ENCODE measurements at regions not wholly inside any gene's neighbourhood (a gene's known extent, or its start where the extent isn't known, plus 50 kb on each side); places are given as distances from the start of the nearest gene placed in this dataset.

DNA sequence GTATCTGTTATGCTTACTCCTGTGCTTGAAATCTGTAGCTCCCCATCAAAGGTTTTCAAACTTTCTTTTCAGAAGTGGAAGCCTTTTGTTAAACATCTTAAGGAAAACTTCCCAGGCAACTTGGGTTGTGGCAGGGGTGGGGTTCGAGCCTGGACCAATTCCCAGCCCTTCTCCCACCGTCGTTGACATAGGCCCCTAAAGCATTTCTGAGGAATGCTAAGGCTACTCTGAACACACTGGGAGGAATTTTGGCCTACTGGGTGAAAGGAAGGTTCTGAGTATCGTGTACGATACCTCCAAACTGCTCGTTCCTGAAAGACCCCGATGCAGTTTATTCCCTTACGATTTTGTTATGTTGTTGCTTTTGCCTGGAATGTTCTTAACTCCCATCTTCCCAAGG is 56.1 kb upstream of the PMFBP1 start:
- DNase-seq (ENCODE audit: low read depth in 1 of 2, low spot score in 1 of 2), result no peak
- in situ Hi-C loops (cut with HindIII; ENCODE audit: low pct_unique_long_range_greater_than_20kb, low sequenced_read_pairs), result no loop called here
- TF ChIP-seq JUND (IDR thresholded peaks at IDR 0.05; ENCODE audit: low read depth), result no peak

DNA sequence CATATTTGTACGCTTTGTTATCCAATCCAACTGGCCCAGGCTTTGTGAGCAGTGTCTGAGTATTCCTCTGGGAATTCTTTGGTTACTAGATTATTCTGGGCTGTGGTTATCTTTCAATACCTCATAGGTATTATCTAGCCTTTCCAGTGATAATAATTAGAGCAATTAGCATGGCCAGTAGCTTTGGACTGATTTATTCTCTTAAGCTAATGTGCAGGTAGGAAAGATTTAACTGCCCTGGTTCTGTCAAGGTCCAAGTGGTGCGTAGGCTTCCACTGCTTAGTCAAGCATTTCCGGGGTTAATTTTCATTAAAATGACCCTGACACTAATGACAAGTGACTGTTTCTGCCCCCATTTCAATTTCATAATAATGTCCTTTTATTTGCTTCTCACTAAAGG is 54.2 kb upstream of the PMFBP1 start:
- in situ Hi-C loops (cut with HindIII; ENCODE audit: low pct_unique_long_range_greater_than_20kb, low sequenced_read_pairs), result no loop called here
- DNase-seq (ENCODE audit: low read depth in 1 of 2, low spot score in 1 of 2), result no peak
- TF ChIP-seq JUND (IDR thresholded peaks at IDR 0.05; ENCODE audit: low read depth), result no peak

- in situ Hi-C loops (cut with HindIII; ENCODE audit: low pct_unique_long_range_greater_than_20kb, low sequenced_read_pairs), result no loop called here
- DNase-seq (ENCODE audit: low read depth in 1 of 2, low spot score in 1 of 2), result no peak
- TF ChIP-seq JUND (IDR thresholded peaks at IDR 0.05; ENCODE audit: low read depth), result no peak
Observed at GRCh38 chr16:72224260-72224768, 52.4 kb upstream of the PMFBP1 start.

- TF ChIP-seq JUND (IDR thresholded peaks at IDR 0.05; ENCODE audit: low read depth), result no peak
Observed at GRCh38 chr16:72222503-72222902, 50.5 kb upstream of the PMFBP1 start.

More at GRCh38 chr16:72222503-72222902, 50.5 kb upstream of the PMFBP1 start:
- in situ Hi-C loops (cut with HindIII; ENCODE audit: low pct_unique_long_range_greater_than_20kb, low sequenced_read_pairs), result no loop called here
- DNase-seq (ENCODE audit: low read depth in 1 of 2, low spot score in 1 of 2), result no peak

All from T47D (cell line).